K562 (cell line): ENCODE measurements at regions not wholly inside any gene's neighbourhood (a gene's known extent, or its start where the extent isn't known, plus 50 kb on each side); places are given as distances from the start of the nearest gene placed in this dataset.

Source experiments
- ATAC-seq: fragments of 200-7000 bp; cut with Tn5 transposase; 3 replicates; pipeline ENCODE4 v1.9.1; 2020; ENCODE audit warnings: moderate library complexity
- BruUV-seq: library from RNA; stranded (reverse); fragments of 400-500 nt; replicated peaks from 2 replicates; lab custom pipeline; 2021; lab: Mats Ljungman, UMichigan
- CTCF ChIA-PET: fragments of 300-600 bp; formaldehyde crosslinking; extraction: SDS; loops from one replicate; lab custom pipeline; 2021; ENCODE audit warnings: low intra/inter-chr PET ratio; lab: Yijun Ruan, JAX
- POLR2A ChIA-PET: fragments of 300-600, 350-650 bp; sonication (Branson Sonifier 250); formaldehyde crosslinking; extraction: SDS; loops from one replicate; lab custom pipeline; 2021; ENCODE audit warnings: antibody characterized with exemption, inconsistent platforms; lab: Yijun Ruan, JAX
- DNase-seq, 4 experiments: peaks; one replicate each; pipeline versions ENCODE4 v3.0.0 to v3.0.0-alpha.2; 2011 to 2018; ENCODE audit warnings: low spot score in 3 of 4, mixed read lengths in 3 of 4; ENCODE audit errors: extremely low read depth in 1 of 4
- FAIRE-seq: peaks from 2 replicates; lab custom pipeline; 2011; peaks lifted over from hg19 to GRCh38; lab: Jason Lieb, UNC
- H2AFZ ChIP-seq: 2 replicates; pipeline ENCODE4 v1.6.0; 2011; ENCODE audit warnings: low read depth, low read length, control low read depth, inconsistent platforms
- H3K27ac ChIP-seq: fragments of 200-600 bp; 3 replicates; pipeline ENCODE4 v1.8.0; 2011; ENCODE audit warnings: low read depth, mild to moderate bottlenecking, control low read depth, inconsistent platforms, low read length, moderate library complexity, mixed read lengths; ENCODE audit errors: extremely low read depth
- H3K27me3 ChIP-seq, 2 experiments: fragments of 300-600 bp in 1 of 2; 2 replicates in 1 of 2; 3 replicates in 1 of 2; pipeline versions ENCODE4 v1.6.0 to v1.8.0; 2011; ENCODE audit warnings: inconsistent platforms in 2 of 2, low read length in 2 of 2, mild to moderate bottlenecking in 1 of 2, mixed read lengths in 1 of 2, moderate library complexity in 1 of 2; ENCODE audit not compliant: control insufficient read depth in 2 of 2, insufficient read depth in 2 of 2
- H3K36me3 ChIP-seq: fragments of 300-600 bp; 3 replicates; pipeline ENCODE4 v1.8.0; 2011; ENCODE audit warnings: mild to moderate bottlenecking, low read length, inconsistent platforms; ENCODE audit not compliant: control insufficient read depth, insufficient read depth
- H3K4me1 ChIP-seq, 2 experiments: fragments of 200-600 bp in 1 of 2; replicated peaks in 1 of 2; 2 replicates in 1 of 2; 3 replicates in 1 of 2; pipeline versions ENCODE4 v1.5.1 to v1.8.0; 2011; ENCODE audit warnings: inconsistent platforms in 2 of 2, low read length in 2 of 2, mild to moderate bottlenecking in 1 of 2, mixed read lengths in 1 of 2, moderate library complexity in 1 of 2; ENCODE audit not compliant: control insufficient read depth in 2 of 2, insufficient read depth in 2 of 2
- H3K4me2 ChIP-seq: 2 replicates; pipeline ENCODE4 v1.6.1; 2011; ENCODE audit warnings: low read length, control low read depth, inconsistent platforms, mixed read lengths; ENCODE audit not compliant: insufficient read depth
- H3K4me3 ChIP-seq: fragments of 200-600 bp; sonication (generic), shearing (Covaris generic); 2 replicates; pipeline ENCODE4 v1.5.1; 2016; ENCODE audit warnings: control low read depth, inconsistent platforms
- H3K79me2 ChIP-seq: fragments of 200-600 bp; 3 replicates; pipeline ENCODE4 v1.8.0; 2011; ENCODE audit warnings: low read length, inconsistent platforms; ENCODE audit not compliant: control insufficient read depth, insufficient read depth
- H3K9ac ChIP-seq, 2 experiments: 2 replicates each; pipeline versions ENCODE4 v1.6.0 to v1.6.1; 2011; ENCODE audit warnings: low read depth in 2 of 2, low read length in 2 of 2, control low read depth in 1 of 2, inconsistent platforms in 1 of 2, mild to moderate bottlenecking in 1 of 2, mixed read lengths in 1 of 2; ENCODE audit not compliant: insufficient read depth in 1 of 2
- H3K9me1 ChIP-seq: one replicate; pipeline ENCODE4 v1.6.0; 2011; ENCODE audit warnings: inconsistent platforms, mild to moderate bottlenecking, low read length, moderate library complexity; ENCODE audit not compliant: control insufficient read depth, insufficient read depth
- H3K9me3 ChIP-seq: replicated peaks from 2 replicates; pipeline ENCODE4 v1.5.1; 2011; ENCODE audit warnings: low read depth, low read length, inconsistent platforms; ENCODE audit not compliant: control insufficient read depth, insufficient read depth
- H4K20me1 ChIP-seq: replicated peaks from 2 replicates; pipeline ENCODE4 v1.6.1; 2011; ENCODE audit warnings: low read length, inconsistent platforms, mixed read lengths; ENCODE audit not compliant: control insufficient read depth, insufficient read depth
- BCOR ChIP-seq: fragments of 450-650 bp; IDR thresholded peaks from 2 replicates; pipeline ENCODE4 v1.6.1; 2016
- EHMT2 ChIP-seq: fragments of 450-650 bp; IDR thresholded peaks from 2 replicates; pipeline ENCODE4 v1.6.1; 2018; ENCODE audit warnings: antibody characterized with exemption
- RBM25 ChIP-seq: fragments of 200-400 bp; formaldehyde crosslinking; IDR thresholded peaks from 2 replicates; pipeline ENCODE4 v1.6.1; 2018; ENCODE audit warnings: low read length, low read depth, moderate library complexity; ENCODE audit not compliant: severe bottlenecking
- ZFP36 ChIP-seq: fragments of 150-350 bp; IDR thresholded peaks from 2 replicates; pipeline ENCODE4 v1.6.1; 2018; ENCODE audit warnings: low read length, low read depth; ENCODE audit not compliant: partially characterized antibody
- WGBS: fragments of 100-300 bp; shearing (Covaris generic); methylation state at CpG from one replicate; pipeline ENCODE4 v1.1.6; 2016; ENCODE audit warnings: low coverage, mixed read lengths; ENCODE audit not compliant: insufficient coverage; ENCODE audit errors: missing lambda C conversion rate; 5-methylcytosine and 5-hydroxymethylcytosine counted together
- in situ Hi-C: fragments of 300-500 bp; cut with MboI; formaldehyde crosslinking; loops from 4 replicates; pipeline ENCODE4 v1.15.0; 2018; ENCODE audit warnings: inconsistent platforms, mixed read lengths
- intact Hi-C: fragments of 100-400 bp; cut with micrococcal nuclease; formaldehyde crosslinking; loops from 2 replicates; pipeline ENCODE4 v1.14.2; 2022
- TF ChIP-seq, protein P1 (sequence below): sonication (generic); formaldehyde crosslinking; IDR thresholded peaks from 2 replicates; pipeline ENCODE4 v1.8.0; 2022; ENCODE audit warnings: mild to moderate bottlenecking, missing genetic modification reagents

DNA sequence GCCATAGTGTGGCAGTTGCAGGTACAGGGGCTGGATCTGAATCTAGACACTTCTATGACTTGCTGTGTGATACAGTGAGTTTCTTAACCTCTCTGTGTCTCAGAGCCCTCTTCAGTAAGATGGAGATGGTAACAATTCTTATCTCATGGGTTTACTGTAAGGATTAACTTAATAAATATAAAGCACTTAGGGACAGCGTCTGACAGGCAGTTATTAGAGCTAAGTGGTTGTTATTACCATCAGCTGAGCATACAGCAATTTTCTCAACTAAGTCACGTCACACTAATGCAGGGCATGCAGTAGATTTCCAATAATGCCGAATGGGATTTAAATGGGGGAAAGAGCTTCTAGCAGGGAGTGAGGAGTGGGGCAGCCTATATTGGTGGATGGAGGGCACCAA is 162.6 kb downstream of the SH2D4B start:
- Histone ChIP-seq H3K36me3 (no peaks in the 10 kb centered on the region), H4K20me1 (no peaks in the 10 kb centered on the region), H3K4me1 (peaks cover 3 to 4% of the 10 kb centered on the region in 2 experiments; a peak in 3 of 5 replicates), H3K27ac (no peak overlapping the region), H3K9ac (no peak overlapping the region), H3K9me3 (no peaks in the 10 kb centered on the region), H3K27me3 (peaks cover 0 to 13% of the 10 kb centered on the region in 2 experiments; a peak in 2 of 5 replicates), H2AFZ (peak overlapping the region; percentile 45), H3K79me2 (no peaks in the 10 kb centered on the region), H3K4me2 (no peak overlapping the region), H3K4me3 (no peak overlapping the region), H3K9me1 (no peaks in the 10 kb centered on the region)
- ATAC-seq (no peak), FAIRE-seq (no peak), DNase-seq (no peak)
- 50% methylated on average over 3 of the region's 3 CpGs for WGBS
- POLR2A ChIA-PET: interaction anchor here (1.0 to 1.8 kb wide), 2 partner anchors 10 to 156 kb away, joined by 3 to 5 read pairs; no protein-coding TSS in a partner anchor
- in situ Hi-C loops (loop anchor here (5.0 kb wide), 1 partner anchor 162 kb away; no protein-coding TSS in a partner anchor), intact Hi-C loops (loop anchor here (1.0 kb wide), 1 partner anchor 39 kb away; no protein-coding TSS in a partner anchor)
- BruUV-seq: no TSS peak
- CTCF ChIA-PET: interaction anchor here (1.2 to 2.0 kb wide), 5 partner anchors 39 to 319 kb away, joined by 4 to 17 read pairs (median 7); no protein-coding TSS in a partner anchor
- TF ChIP-seq, protein P1, sequence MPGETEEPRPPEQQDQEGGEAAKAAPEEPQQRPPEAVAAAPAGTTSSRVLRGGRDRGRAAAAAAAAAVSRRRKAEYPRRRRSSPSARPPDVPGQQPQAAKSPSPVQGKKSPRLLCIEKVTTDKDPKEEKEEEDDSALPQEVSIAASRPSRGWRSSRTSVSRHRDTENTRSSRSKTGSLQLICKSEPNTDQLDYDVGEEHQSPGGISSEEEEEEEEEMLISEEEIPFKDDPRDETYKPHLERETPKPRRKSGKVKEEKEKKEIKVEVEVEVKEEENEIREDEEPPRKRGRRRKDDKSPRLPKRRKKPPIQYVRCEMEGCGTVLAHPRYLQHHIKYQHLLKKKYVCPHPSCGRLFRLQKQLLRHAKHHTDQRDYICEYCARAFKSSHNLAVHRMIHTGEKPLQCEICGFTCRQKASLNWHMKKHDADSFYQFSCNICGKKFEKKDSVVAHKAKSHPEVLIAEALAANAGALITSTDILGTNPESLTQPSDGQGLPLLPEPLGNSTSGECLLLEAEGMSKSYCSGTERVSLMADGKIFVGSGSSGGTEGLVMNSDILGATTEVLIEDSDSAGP (CRISPR knock-in tag): no peak
- TF ChIP-seq RBM25 (peak; percentile 82), BCOR (peak; percentile 41; the same call in 1 of the 2 replicates), EHMT2 (no peak), ZFP36 (peak; percentile 45)
